Jurkat, Clone E6-1 (cell line): ENCODE measurements at regions not wholly inside any gene's neighbourhood (a gene's known extent, or its start where the extent isn't known, plus 50 kb on each side); places are given as distances from the start of the nearest gene placed in this dataset.

Experiments
- DNase-seq: peaks from one replicate; pipeline ENCODE4 v3.0.0-alpha.2; 2011; ENCODE audit warnings: low read depth, low spot score
- H3K4me3 ChIP-seq: 2 replicates; pipeline ENCODE4 v1.5.1; 2011; ENCODE audit warnings: mild to moderate bottlenecking, low read length, control low read depth, moderate library complexity

DNA sequence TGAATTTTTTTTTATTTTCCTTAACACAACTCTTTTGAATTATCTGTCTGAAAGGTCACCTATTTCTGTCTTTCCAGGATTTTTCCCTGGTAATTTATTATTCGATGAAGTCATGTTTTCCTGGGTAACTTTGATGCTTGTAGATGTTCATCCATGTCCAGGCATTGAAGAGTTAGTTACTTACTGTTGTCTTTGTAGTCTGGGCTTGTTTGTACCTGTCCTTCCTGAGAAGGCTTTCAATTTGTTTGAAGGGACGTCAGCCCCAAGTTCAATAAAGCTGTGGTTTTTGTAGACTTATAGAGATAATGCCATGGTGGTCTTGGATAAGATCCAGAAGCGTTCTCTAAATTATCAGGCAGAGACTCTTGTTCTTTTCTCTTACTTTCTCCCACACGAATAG, 252.4 kb upstream of the ARHGAP24 start:
- DNase-seq = no peak
- no peak overlapping the region for H3K4me3 ChIP-seq

DNA sequence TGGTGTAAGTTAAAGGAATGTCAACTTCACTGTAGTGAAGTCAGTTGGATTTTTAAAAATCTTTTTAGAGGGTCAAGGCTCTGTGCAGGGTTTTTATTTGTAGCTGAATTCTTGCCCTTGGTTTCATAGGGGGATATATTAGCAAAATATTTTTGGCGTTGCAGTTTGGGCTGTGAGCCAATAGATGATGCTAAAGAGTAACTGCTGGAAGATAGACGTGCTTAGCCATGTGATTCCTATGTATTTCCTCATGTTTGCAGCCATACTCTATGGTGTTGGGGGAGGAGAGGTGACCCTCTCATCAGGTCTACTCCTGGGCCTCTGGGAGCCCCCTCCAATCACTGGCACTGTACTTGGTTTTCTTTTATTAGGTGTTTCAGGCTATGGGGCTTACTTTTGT, 246.7 kb upstream of the ARHGAP24 start:
- no peak overlapping the region for H3K4me3 ChIP-seq
- DNase-seq = no peak

DNA sequence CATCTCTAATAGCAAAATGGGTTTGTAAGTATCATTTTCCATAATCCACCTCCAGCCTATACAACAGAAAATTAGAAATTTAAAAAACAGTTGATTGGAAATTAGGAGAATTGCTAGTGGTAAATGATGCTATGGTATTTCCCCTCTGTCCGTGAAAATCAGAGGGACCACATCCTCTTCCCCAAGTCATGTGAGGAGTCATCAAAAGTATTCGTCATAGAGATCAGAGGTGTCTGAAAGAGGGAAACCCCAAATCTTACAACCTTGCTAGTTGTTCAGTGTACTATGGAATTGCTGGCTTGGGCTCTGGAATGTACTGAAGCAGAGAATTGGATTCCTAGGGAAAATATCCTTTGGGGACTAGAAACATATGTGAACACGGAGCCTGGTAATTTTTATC, 241.4 kb upstream of the ARHGAP24 start:
- no peak for DNase-seq
- H3K4me3 ChIP-seq = no peak overlapping the region

DNA sequence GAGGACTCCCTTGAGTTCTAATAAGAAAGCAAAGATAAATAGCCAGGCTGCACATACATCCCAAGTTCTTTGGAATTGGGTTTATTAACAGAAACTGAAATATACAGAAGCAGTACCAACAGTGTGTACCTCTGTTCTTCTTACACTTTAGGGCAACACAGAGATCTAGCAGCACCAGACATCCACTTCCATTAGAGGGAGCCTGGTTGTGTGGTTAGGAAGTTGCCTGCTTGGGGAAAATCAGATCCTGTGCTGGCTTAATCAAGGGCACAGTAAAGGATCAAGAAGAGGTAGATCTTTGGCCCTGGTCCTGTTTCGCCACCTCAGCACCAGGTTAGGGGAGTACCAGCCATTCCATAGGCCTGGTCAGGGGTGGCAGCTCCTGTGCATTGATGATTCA, 231.1 kb upstream of the ARHGAP24 start:
- no peak overlapping the region for H3K4me3 ChIP-seq
- DNase-seq = no peak

DNA sequence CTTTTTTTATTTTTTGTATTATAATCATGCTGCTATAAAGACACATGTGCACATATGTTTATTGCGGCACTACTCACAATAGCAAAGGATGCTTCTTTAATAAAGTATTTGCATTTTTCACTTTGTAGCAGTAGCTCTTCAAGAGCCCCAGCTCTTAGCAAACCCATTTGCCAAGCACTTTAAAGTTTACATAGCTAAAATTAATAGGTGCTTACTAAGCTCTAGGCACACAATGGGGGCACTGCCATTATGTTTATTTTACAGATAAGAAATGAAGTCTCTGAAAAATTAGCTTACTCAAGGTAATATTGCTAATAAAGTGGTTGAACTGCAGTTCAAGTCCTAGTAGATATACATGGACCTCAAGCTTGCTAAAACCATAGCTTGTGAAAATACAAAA, 230.3 kb upstream of the ARHGAP24 start:
- H3K4me3 ChIP-seq = no peak overlapping the region
- DNase-seq = no peak

DNA sequence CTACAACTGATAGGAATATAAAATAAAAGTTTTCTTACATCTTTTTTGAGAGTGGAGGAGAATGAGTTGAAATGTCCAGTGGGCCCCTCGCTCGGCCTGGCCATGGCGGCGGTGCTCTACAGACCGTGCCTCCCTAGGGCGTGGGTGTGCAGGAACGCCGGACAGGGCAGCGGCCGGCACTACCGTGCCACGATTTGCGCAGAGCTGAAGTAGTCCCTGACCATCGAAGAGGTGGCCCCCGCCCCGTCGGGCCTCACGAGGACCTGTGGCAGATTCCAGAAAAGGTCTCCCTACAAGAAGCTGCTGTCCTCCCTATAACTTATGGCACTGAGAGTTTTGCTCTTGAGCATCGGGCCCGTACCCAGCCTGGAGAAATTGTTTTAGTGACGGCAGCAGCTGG, 228.9 kb upstream of the ARHGAP24 start:
- no peak overlapping the region for H3K4me3 ChIP-seq
- no peak for DNase-seq

DNA sequence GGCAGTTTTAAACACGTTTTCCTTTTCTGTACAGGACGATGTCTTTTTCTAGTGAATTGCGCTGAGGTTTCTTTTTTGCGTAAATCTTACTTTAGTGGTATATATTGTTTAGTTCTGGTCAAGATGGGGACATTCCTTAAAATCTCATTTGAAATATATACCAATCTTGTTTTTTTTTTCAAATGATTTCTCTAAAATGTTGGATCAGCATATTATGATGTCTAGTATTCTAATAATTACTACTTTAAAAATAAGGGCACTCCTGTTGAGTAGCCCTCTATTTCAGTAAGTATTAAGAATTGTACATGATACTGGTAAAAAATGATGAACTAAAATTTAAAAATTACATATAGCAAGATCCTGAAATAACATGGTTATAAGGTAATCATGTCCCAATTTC, 224.1 kb upstream of the ARHGAP24 start:
- DNase-seq = no peak
- no peak overlapping the region for H3K4me3 ChIP-seq

DNA sequence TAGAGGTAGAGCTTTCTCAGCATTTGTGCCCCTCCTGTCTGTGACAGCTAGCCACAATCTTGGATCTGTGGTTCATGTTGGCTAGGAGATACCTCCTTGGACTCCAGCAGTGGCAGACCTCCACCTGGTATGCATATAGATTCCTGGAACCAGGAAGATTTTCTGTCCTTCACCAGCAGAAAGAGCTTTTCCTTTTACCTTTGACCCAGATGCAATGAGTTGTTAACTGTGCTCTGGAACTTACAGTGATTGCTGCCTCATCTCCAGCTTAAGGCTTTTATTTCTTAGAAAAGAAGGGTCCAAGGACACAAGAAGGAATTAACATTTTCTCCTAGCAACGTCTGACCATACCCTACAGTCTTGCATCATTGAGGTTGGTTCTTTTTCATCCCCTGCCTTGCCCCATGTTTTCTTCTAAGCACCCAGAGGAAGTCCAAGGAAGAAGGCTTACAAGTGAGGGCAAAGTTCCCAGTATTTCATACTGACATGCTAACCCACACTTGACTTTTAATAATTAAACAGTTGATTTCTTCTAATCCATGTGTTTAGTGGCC, 217.1 kb upstream of the ARHGAP24 start:
- no peak overlapping the region for H3K4me3 ChIP-seq
- DNase-seq = no peak

DNA sequence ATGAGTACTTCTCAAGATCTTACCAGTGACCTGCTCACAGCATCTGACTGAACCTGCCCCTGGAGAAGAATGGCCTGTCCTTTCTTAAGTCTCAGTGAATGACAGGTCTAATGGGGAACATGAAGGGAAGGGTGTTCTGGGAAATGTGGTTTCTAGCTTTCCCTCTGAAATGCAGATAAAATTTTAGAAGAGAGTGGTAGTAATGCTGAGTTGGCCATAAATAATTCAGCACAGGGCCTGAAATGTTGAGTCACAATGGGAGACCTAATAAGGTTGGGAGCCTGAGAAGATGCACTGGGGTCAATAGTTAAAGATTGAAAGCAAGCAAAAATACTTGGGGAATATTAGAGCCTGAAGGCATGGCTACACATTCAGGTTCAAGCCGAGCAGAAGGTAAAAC, 214.9 kb upstream of the ARHGAP24 start:
- H3K4me3 ChIP-seq = no peak overlapping the region
- DNase-seq = no peak

DNA sequence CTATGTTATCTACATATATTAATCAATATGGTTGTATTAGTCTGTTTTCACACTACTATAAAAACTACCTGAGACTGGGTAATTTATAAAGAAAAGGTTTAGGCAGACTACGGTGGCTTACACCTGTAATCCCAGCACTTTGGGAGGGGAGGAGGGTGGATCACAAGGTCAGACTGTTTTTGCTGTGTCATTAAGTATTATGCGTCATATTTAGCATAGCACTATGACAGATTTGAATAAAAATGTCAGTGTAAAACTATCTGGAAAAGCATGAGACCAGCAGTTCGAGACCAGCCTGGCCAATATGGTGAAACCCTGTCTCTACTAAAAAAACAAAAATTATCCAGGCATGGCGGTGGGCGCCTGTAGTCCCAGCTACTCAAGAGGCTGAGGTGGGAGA, 209.7 kb upstream of the ARHGAP24 start:
- H3K4me3 ChIP-seq = no peak overlapping the region
- DNase-seq = no peak

DNA sequence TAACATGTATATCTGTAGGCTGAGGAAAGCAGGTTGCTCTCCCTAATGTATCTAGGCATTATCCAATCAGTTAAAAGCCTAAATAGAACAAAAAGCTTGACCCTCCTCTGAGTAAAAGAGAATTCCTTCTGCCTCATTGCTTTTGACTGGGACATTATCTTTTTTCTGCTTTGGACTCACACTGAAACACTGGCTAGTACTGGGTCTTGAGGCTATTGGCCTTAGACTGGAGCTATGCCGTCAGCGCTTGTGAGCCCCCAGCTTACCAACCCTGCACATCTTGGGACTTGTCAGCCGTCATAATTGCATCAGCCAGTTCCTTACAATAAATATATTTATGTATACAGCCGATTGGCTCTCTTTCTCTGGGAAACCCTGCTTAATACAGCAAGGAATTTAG, 206.8 kb upstream of the ARHGAP24 start:
- no peak overlapping the region for H3K4me3 ChIP-seq
- no peak for DNase-seq

DNA sequence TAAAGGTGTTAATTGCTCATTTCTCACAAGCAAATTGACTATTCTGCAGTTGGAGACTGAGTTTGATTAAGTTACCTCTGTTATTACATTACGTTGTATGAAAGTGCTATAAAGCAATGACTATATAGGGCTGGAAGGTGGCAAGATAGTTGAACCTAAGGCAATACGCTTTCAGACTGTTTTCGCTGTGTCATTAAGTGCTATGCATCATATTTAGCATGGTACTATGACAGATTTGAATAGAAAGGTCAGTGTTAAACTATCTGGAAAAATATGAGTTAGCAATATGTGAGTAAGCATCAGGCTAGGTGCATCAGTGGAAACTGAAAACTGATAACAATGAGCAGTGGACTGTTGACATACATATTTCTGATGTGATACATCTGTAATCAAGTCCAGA, 206.0 kb upstream of the ARHGAP24 start:
- no peak for DNase-seq
- H3K4me3 ChIP-seq = no peak overlapping the region

DNA sequence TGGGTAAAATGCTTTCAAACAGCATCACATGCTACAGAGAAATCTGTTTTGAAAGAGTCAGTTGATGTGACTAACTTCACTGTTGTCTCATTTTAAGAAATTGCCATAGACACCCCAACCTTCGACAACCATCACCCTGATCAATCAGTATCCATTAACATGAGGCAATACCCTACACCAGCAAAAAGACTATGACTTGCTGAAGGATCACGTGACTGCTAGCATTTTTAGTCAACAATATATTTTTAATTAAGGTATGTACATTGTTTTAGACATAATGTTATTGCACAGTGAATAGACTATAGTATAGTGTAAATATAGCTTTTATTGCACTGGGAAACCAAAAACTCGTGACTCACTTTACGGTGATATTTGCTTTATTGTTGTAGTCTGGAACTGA, 200.0 kb upstream of the ARHGAP24 start:
- no peak for DNase-seq
- no peak overlapping the region for H3K4me3 ChIP-seq

DNA sequence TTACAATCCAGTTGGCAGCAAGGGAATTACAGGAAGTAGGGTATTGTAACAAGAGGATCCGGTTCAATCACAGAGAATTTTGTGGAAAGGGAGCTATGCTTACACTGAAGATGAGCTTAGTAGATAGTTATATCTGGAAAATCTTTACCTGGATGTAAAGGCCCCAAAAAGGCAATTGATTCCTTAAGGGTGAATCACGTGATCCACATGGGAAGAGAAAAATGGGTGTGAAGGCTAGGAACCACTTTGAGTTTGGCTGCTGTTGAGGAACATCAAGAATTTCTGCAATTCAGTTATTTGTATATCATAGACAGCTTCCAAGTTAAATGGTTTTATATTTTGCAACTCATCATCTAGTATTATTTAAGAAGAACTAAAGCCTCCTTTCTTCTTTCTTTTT, 194.0 kb upstream of the ARHGAP24 start:
- no peak for DNase-seq
- no peak overlapping the region for H3K4me3 ChIP-seq

DNA sequence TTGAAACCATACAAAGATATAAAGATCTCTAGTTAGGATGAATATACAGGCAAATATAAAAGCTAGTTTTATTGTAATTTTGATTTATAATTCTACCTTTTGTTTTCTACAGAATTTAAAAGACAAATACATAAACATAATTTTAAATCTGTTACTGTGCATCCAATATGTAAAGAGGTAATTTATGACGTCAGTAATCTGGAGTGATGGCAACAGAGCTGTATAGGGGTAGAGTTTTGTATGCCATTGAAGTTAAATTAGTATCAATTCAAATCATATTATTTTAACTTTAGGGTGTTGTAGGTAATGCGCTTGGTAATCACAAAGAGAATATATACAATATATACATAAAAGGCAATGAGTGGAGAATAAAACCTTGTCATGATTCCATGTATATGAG, 183.7 kb upstream of the ARHGAP24 start:
- no peak for DNase-seq
- H3K4me3 ChIP-seq = no peak overlapping the region

DNA sequence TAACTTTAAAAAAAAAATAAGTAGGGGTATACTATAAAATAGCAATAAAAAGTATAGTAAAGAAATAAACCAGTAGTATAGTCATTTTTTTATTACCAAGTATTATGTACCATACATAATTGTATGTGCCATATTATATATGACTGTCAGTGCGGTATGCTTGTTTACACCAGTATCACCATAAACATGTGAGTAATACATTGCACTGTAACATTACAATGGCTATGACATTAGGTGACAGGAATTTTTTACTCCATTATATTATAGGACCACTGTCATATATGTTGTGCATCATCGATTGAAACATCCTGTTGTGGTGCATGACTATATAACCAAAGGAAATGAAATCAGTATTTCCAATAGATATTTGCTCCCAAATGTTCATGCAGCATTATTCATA, 176.9 kb upstream of the ARHGAP24 start:
- H3K4me3 ChIP-seq = no peak overlapping the region
- DNase-seq = no peak

DNA sequence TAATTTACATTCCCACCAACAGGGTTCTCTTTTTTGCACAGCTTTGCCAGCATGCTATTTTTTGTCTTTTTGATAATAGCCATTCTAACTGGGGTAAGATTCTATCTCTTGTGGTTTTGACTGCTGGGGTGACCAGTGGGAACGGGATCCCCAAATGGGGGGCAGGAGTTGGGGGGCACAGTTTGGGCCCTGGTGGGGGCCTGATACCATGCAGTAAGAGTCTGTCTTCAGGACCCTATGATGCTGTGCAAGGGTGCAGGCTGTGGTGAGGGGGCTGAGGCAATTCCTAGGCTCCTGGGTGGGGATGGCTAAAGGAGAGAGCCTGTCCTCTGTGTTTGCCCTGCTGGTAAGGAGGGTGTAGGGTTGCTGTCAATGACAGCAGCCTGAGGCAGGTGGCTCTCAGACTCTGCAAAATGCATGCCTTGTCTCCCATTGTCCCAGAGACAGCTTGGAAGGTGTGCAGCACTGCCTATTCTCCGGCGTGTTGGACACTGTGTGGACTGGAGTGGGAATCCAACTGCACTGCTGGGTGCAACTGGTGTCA, 172.7 kb upstream of the ARHGAP24 start:
- no peak overlapping the region for H3K4me3 ChIP-seq
- no peak for DNase-seq

DNA sequence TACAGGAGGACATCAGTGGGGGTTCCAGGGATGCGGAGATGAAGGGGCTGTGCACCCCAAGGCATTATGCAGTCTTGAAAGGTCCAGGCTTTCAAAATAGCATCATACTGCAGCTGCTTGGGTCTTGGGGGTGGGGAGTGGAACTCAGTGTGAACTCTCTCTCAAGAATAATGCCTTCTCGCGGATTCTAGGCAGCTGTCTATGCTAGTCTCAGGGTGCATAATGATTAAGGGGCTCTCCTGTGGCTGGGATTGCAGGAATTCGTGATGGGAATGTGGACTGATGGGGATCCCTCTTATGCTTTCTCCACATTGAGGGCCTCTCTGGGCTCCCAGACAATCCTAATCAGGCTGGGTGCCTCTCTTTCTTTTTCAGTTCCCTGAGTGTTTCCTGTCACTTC, 172.2 kb upstream of the ARHGAP24 start:
- H3K4me3 ChIP-seq = no peak overlapping the region
- DNase-seq = no peak

DNA sequence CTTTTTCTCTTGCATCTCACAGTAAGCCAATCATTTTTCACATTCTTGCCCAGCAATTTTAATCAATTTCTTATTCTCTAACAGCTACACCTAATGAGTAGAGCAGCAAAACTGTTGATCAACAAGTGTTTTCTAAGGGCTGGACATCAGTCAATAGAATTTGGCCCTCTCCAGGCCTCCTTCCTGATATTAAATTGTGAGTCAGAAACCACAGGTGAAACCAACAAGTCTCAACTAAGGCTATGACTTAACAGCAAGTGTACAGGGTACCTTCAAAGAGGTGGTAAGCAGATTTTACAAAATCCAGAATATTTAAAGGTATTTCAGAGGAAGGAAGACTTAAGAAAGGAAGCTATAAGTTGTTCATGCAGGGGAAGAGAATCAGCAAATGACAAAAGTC, 156.5 kb upstream of the ARHGAP24 start:
- H3K4me3 ChIP-seq = no peak overlapping the region
- no peak for DNase-seq

DNA sequence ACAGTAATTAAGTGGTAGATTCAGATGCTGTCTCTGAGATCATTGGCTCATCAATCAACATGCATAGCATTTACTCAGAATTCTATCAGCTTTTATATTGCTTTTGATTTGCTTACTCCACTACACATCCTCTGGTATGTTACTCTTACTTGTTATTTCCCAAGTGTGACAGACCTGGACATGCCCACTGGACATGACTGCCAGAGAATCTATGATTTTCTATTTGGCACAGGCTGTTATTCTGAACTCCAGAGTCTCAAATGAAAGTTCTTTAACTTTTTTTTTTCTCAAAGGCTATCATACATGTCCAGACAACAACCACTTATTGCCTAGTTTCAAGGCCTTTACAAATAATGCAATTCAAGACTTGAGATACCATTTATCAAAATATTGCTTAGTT, 116.1 kb upstream of the ARHGAP24 start:
- no peak overlapping the region for H3K4me3 ChIP-seq
- DNase-seq = no peak

DNA sequence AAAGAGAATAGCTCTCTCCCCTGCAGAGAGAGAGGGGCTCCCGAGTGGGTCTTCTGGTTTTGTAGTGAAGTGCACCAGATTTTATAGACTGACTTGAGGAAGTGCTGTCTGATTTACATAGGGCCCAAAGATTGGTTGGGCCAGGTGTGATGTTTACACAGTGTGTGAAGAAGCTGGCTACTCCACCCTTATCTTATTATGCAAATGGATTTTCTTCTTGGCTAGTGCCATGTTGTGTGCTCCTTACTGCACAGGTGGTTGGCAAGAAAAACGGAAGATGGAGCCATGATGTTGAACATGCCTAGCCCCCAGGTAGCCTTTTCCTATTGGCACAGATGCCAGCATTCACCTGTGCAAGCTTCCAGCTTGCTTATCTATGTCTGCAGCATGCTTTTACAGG, 112.4 kb upstream of the ARHGAP24 start:
- no peak overlapping the region for H3K4me3 ChIP-seq
- no peak for DNase-seq

DNA sequence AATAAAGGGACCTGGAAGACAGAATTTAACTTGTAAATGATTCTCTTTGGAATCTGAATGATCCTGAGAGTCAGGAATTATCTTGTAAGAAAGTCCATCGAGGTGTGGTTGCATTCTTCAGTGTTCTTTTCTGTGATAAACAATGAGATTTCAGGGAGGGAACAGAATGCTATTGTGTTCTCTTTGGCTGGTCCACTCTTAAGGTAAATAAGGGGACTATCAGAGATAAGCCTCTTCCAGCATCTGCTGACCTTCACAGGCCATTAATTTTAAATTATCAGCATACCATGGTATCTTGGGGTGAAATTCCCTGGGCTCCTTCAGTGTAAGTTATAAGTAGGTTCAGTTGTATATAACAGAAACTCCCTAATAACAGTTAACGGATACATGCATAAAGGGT, 107.1 kb upstream of the ARHGAP24 start:
- no peak for DNase-seq
- H3K4me3 ChIP-seq = no peak overlapping the region
